HEK293T (cell line): ENCODE measurements at regions not wholly inside any gene's neighbourhood (a gene's known extent, or its start where the extent isn't known, plus 50 kb on each side); places are given as distances from the start of the nearest gene placed in this dataset.

Source experiments
- ARNT ChIP-seq: fragments of 450-650 bp; IDR thresholded peaks from 2 replicates; pipeline ENCODE4 v1.6.1; 2017; ENCODE audit warnings: mild to moderate bottlenecking
- BHLHE40 ChIP-seq: fragments of 450-650 bp; IDR thresholded peaks from 2 replicates; pipeline ENCODE4 v1.6.1; 2016; ENCODE audit warnings: mild to moderate bottlenecking, moderate library complexity, borderline replicate concordance
- ELF4 ChIP-seq: fragments of 450-650 bp; IDR thresholded peaks from 2 replicates; pipeline ENCODE4 v1.6.1; 2017; ENCODE audit warnings: antibody characterized with exemption
- FOXA1 ChIP-seq: fragments of 450-650 bp; IDR thresholded peaks from 2 replicates; pipeline ENCODE4 v1.6.1; 2016; ENCODE audit warnings: mild to moderate bottlenecking
- FOXM1 ChIP-seq: fragments of 450-650 bp; IDR thresholded peaks from 2 replicates; pipeline ENCODE4 v1.6.1; 2017; ENCODE audit warnings: mild to moderate bottlenecking, borderline replicate concordance
- HDGF ChIP-seq: fragments of 450-650 bp; IDR thresholded peaks from 2 replicates; pipeline ENCODE4 v1.6.1; 2017; ENCODE audit warnings: antibody characterized with exemption, borderline replicate concordance
- LEF1 ChIP-seq: fragments of 450-650 bp; IDR thresholded peaks from 2 replicates; pipeline ENCODE4 v1.6.1; 2017; ENCODE audit warnings: mild to moderate bottlenecking, borderline replicate concordance
- NFRKB ChIP-seq: fragments of 450-650 bp; IDR thresholded peaks from 2 replicates; pipeline ENCODE4 v1.6.1; 2016; ENCODE audit warnings: mild to moderate bottlenecking, moderate library complexity
- SP1 ChIP-seq: fragments of 450-650 bp; IDR thresholded peaks from 2 replicates; pipeline ENCODE4 v1.6.1; 2017
- TARDBP ChIP-seq: fragments of 450-650 bp; IDR thresholded peaks from 2 replicates; pipeline ENCODE4 v1.6.1; 2016
- ZNF384 ChIP-seq: fragments of 450-650 bp; IDR thresholded peaks from 2 replicates; pipeline ENCODE4 v1.6.1; 2016
- TF ChIP-seq, protein P1 (sequence below): fragments of 450-650 bp; IDR thresholded peaks from 2 replicates; pipeline ENCODE4 v1.6.1; 2016

DNA sequence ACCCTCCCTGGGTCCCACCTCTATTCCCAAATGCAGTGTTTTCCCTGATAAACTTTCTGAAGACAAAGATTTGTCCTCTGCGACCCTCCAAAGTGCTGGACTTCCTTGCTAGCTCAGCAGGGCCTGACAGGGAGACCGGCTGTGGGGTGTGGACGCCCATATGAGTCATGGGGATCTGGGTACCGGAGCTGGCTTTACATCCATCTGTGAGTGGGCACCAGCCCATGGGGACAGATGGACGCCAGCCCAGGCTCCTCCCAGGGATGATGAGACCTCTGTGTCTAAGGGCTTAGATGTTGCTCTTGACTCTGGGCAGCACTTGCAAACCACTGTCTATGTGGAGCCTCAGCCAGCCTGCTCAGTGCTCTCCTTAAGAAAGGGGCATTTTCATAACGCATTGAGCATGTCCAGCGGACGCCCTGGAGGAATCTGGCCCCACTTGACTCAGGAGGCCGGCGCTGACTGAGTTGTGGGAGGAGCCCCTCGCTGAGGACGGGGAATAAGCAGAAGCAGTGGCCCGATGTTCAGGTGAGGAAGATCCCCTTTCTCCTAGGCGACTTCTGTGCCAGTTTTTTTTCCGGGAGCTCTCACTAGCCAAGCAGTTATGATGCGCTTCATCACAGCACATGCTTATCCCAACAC, 229.4 kb upstream of the MYT1L start:
- TF ChIP-seq FOXM1 (no peak), HDGF (no peak), ELF4 (no peak), BHLHE40 (no peak), NFRKB (no peak), ARNT (no peak), ZNF384 (no peak), TARDBP (no peak), SP1 (no peak), LEF1 (no peak), FOXA1 (no peak)
- TF ChIP-seq, protein P1, sequence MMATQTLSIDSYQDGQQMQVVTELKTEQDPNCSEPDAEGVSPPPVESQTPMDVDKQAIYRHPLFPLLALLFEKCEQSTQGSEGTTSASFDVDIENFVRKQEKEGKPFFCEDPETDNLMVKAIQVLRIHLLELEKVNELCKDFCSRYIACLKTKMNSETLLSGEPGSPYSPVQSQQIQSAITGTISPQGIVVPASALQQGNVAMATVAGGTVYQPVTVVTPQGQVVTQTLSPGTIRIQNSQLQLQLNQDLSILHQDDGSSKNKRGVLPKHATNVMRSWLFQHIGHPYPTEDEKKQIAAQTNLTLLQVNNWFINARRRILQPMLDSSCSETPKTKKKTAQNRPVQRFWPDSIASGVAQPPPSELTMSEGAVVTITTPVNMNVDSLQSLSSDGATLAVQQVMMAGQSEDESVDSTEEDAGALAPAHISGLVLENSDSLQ = no peak
